BLaER1 treated with 17β-estradiol and CSF1 and Interleukin-3, amounts not matched to agents 10 nM and 100 nM (cell line): ENCODE measurements at regions not wholly inside any gene's neighbourhood (a gene's known extent, or its start where the extent isn't known, plus 50 kb on each side); places are given as distances from the start of the nearest gene placed in this dataset.

Source experiments
- H3K27ac ChIP-seq, 11 experiments: shearing (Covaris generic); formaldehyde crosslinking; 2 replicates each; pipeline ENCODE4 v1.8.1; 2022
- H3K27me3 ChIP-seq, 11 experiments: shearing (Covaris generic); formaldehyde crosslinking; 2 replicates each; pipeline ENCODE4 v1.8.1; 2022
- H3K36me3 ChIP-seq, 11 experiments: shearing (Covaris generic); formaldehyde crosslinking; 2 replicates each; pipeline ENCODE4 v1.8.1; 2022
- H3K4me1 ChIP-seq, 10 experiments: shearing (Covaris generic); formaldehyde crosslinking; 2 replicates each; pipeline ENCODE4 v1.8.1; 2022
- H3K4me2 ChIP-seq, 11 experiments: shearing (Covaris generic); formaldehyde crosslinking; 2 replicates each; pipeline ENCODE4 v1.8.1; 2022
- H3K4me3 ChIP-seq, 10 experiments: shearing (Covaris generic); formaldehyde crosslinking; 2 replicates each; pipeline ENCODE4 v1.8.1; 2022
- H3K9ac ChIP-seq, 11 experiments: shearing (Covaris generic); formaldehyde crosslinking; 2 replicates each; pipeline ENCODE4 v1.8.1; 2022
- H3K9me3 ChIP-seq, 11 experiments: shearing (Covaris generic); formaldehyde crosslinking; replicated peaks in 1 of 11; 2 replicates each; pipeline ENCODE4 v1.8.1; 2022
- H4K20me1 ChIP-seq, 11 experiments: shearing (Covaris generic); formaldehyde crosslinking; 2 replicates each; pipeline ENCODE4 v1.8.1; 2022
- Cebpa-rat ChIP-seq, 11 experiments: shearing (Covaris generic); IDR thresholded peaks; 2 replicates each; pipeline ENCODE4 v1.8.1; 2022

- Histone ChIP-seq H3K27me3 (no peaks in the 10 kb centered on the region), H4K20me1 (no peaks in the 10 kb centered on the region), H3K4me2 (no peak overlapping the region), H3K27ac (no peak overlapping the region), H3K4me1 (0 out of 20 replicates have a peak, but pooled peaks cover 0 to 3% (median 0%) of the 10 kb centered on the region in 10 experiments), H3K36me3 (no peaks in the 10 kb centered on the region), H3K4me3 (no peak overlapping the region), H3K9ac (no peak overlapping the region), H3K9me3 (no peaks in the 10 kb centered on the region)
- no peak for TF ChIP-seq Cebpa-rat (IDR thresholded peaks at IDR 0.05)
These were observed 80.7 kb upstream of the NETO1 start for GRCh38 chr18:72948439-72948838.

GRCh38 chr18:72942766-72943165 is 75.0 kb upstream of the NETO1 start:
- no peak overlapping the region for H3K4me3 ChIP-seq
- H3K36me3 ChIP-seq: no peaks in the 10 kb centered on the region
- H3K4me1 ChIP-seq: no peaks in the 10 kb centered on the region
- no peak for TF ChIP-seq Cebpa-rat (IDR thresholded peaks at IDR 0.05)
- no peaks in the 10 kb centered on the region for H3K9me3 ChIP-seq
- no peaks in the 10 kb centered on the region for H3K27me3 ChIP-seq
- no peak overlapping the region for H3K9ac ChIP-seq
- no peak overlapping the region for H3K4me2 ChIP-seq
- no peaks in the 10 kb centered on the region for H4K20me1 ChIP-seq
- no peak overlapping the region for H3K27ac ChIP-seq

- Histone ChIP-seq H3K36me3 (no peaks in the 10 kb centered on the region), H3K9ac (no peak overlapping the region), H3K4me1 (no peaks in the 10 kb centered on the region), H3K4me2 (no peak overlapping the region), H3K9me3 (no peaks in the 10 kb centered on the region), H4K20me1 (no peaks in the 10 kb centered on the region), H3K4me3 (no peak overlapping the region), H3K27ac (no peak overlapping the region), H3K27me3 (no peaks in the 10 kb centered on the region)
- no peak for TF ChIP-seq Cebpa-rat (IDR thresholded peaks at IDR 0.05)
These were observed 73.2 kb upstream of the NETO1 start for GRCh38 chr18:72940986-72941385.

GRCh38 chr18:72940509-72940908 is 72.7 kb upstream of the NETO1 start:
- Histone ChIP-seq H4K20me1 (no peaks in the 10 kb centered on the region), H3K9ac (no peak overlapping the region), H3K9me3 (no peaks in the 10 kb centered on the region), H3K36me3 (no peaks in the 10 kb centered on the region), H3K4me1 (no peaks in the 10 kb centered on the region), H3K27ac (no peak overlapping the region), H3K4me3 (no peak overlapping the region), H3K4me2 (no peak overlapping the region), H3K27me3 (no peaks in the 10 kb centered on the region)
- no peak for TF ChIP-seq Cebpa-rat (IDR thresholded peaks at IDR 0.05)

- no peak for TF ChIP-seq Cebpa-rat (IDR thresholded peaks at IDR 0.05)
- no peaks in the 10 kb centered on the region for H3K4me1 ChIP-seq
- H4K20me1 ChIP-seq: no peaks in the 10 kb centered on the region
- no peak overlapping the region for H3K9ac ChIP-seq
- no peak overlapping the region for H3K4me3 ChIP-seq
- H3K27me3 ChIP-seq: no peaks in the 10 kb centered on the region
- no peaks in the 10 kb centered on the region for H3K9me3 ChIP-seq
- no peak overlapping the region for H3K4me2 ChIP-seq
- H3K36me3 ChIP-seq: no peaks in the 10 kb centered on the region
- no peak overlapping the region for H3K27ac ChIP-seq
These were observed 68.0 kb upstream of the NETO1 start for GRCh38 chr18:72935744-72936143.

DNA sequence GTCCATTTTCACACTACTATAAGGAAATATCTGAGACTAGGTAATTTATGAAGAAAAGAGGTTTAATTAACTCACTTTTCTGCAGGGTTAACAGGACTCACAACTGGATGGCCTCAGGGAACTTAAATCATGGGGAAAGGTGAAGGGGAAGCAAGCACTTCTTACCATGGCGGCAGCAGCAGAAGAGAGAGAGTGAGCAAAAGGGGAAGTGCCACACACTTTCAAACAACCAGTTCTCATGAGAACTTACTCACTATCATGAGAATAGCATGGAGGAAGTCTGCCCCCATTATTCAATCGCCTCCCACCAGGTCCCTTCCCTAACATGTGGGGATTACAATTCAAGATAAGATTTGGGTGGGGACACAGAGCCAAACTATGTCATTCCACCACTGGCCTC is 55.1 kb upstream of the NETO1 start:
- Histone ChIP-seq H4K20me1 (no peaks in the 10 kb centered on the region), H3K4me2 (no peak overlapping the region), H3K4me1 (no peaks in the 10 kb centered on the region), H3K27ac (no peak overlapping the region), H3K27me3 (no peaks in the 10 kb centered on the region), H3K9me3 (peaks cover 18 to 34% (median 28%) of the 10 kb centered on the region in 11 experiments; a peak in 21 of 22 replicates), H3K4me3 (no peak overlapping the region), H3K9ac (no peak overlapping the region), H3K36me3 (no peaks in the 10 kb centered on the region)
- TF ChIP-seq Cebpa-rat (IDR thresholded peaks at IDR 0.05): no peak
